ENCODE measurements at regions not wholly inside any gene's neighbourhood (a gene's known extent, or its start where the extent isn't known, plus 50 kb on each side); places are given as distances from the start of the nearest gene placed in this dataset.

DNA sequence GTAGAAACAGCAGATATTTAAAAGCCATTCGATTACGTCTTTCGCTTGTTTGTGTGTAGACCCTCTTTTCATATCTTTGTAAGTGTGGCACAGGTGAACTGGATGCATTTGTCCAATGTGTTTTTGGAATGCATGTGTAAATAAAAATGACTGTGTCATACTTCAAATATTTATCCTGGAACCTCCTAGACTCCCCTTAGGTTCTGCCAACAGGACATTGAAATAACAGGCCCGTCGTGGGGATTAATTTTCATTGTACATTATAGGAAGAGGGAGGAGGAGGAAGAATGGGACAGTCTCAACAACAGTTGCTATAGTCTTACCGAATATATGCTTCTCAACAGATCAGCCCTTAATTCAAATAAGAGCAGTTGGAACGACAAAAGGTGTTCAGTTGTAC, 95.8 kb downstream of the PRKAB2 start:
- Histone ChIP-seq H3K27ac (no peak overlapping the region), H3K4me3 (no peak overlapping the region), H3K9ac (no peak overlapping the region), H3K36me3 (no peaks in the 10 kb centered on the region), H3K27me3 (peaks cover 43% of the 10 kb centered on the region), H2AFZ (replicated peaks) (no peak overlapping the region), H3K79me2 (ENCODE audit: low read depth) (no peaks in the 10 kb centered on the region), H3K4me1 (no peaks in the 10 kb centered on the region), H3F3A (ENCODE audit: low read depth) (peaks cover 3% of the 10 kb centered on the region), H3K9me3 (ENCODE audit: low read depth) (no peaks in the 10 kb centered on the region), H4K20me1 (ENCODE audit: low read depth) (no peaks in the 10 kb centered on the region), H3K4me2 (no peak overlapping the region)
- no peak overlapping the region for H3K27ac Mint-ChIP-seq
- no peak overlapping the region for H3K4me3 Mint-ChIP-seq
- DNase-seq (ENCODE audit: low spot score), result no peak
- no peaks in the 10 kb centered on the region for H3K36me3 Mint-ChIP-seq
- peaks cover 40% of the 10 kb centered on the region for H3K9me3 Mint-ChIP-seq
- H3K4me1 Mint-ChIP-seq, result peaks cover 7% of the 10 kb centered on the region
- H3K27me3 Mint-ChIP-seq (ENCODE audit: insufficient read depth, low read depth), result peaks cover 91% of the 10 kb centered on the region
- TF ChIP-seq, protein P1, sequence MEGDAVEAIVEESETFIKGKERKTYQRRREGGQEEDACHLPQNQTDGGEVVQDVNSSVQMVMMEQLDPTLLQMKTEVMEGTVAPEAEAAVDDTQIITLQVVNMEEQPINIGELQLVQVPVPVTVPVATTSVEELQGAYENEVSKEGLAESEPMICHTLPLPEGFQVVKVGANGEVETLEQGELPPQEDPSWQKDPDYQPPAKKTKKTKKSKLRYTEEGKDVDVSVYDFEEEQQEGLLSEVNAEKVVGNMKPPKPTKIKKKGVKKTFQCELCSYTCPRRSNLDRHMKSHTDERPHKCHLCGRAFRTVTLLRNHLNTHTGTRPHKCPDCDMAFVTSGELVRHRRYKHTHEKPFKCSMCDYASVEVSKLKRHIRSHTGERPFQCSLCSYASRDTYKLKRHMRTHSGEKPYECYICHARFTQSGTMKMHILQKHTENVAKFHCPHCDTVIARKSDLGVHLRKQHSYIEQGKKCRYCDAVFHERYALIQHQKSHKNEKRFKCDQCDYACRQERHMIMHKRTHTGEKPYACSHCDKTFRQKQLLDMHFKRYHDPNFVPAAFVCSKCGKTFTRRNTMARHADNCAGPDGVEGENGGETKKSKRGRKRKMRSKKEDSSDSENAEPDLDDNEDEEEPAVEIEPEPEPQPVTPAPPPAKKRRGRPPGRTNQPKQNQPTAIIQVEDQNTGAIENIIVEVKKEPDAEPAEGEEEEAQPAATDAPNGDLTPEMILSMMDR (IDR thresholded peaks at IDR 0.05), result no peak
- TF ChIP-seq EZH2 (IDR thresholded peaks at IDR 0.05) (no peak), EZH2phosphoT487 (IDR thresholded peaks at IDR 0.05) (no peak)

DNA sequence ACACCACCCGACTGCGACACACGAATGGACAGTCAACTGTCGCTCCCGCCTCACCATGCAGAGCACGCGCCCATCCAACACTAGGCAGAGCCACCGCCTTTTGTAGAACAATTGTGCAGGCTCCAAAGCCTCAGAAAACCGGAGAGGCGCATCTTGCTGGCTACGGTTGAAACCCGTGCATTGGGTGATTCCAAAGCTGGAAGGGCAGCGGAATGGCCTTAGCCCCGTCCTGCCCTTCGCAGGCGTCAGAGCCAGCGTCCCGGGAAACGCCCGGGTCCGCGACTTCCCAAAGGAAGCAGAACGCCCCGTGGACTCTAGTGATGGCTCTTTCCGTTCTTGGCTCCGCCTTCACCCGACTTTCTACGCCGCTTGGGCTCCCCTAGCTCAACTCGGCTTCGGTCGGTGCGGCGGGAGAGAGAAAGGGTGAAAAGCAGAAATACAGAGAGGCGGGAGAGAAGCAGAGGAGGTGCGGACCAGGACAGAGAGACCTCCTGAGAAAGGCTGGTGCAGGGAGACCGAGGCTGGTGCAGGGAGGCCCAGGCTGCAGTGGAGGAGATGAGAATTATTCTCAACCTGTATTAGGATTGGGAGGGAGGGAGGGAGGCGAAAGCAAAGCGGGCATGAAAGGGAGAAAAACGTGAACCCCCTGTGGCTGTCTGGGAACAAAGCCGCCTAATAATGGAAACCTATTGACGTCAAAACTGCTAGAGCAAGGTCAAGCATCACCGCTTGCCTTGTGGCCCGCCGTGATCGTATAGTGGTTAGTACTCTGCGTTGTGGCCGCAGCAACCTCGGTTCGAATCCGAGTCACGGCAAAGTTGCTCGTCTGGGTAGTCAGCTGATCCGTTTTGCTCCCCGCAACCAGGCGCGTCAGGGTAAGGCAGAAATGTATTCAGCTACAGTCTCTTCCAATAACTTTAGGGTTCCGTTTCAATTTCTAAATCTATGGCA, 99.5 kb downstream of the PRKAB2 start:
- peak overlapping the region; percentile 84 for H3K4me3 Mint-ChIP-seq
- peaks cover 66% of the 10 kb centered on the region for H3K27me3 Mint-ChIP-seq (ENCODE audit: insufficient read depth, low read depth)
- peak; percentile 63 for DNase-seq (ENCODE audit: low spot score)
- H3F3A ChIP-seq (ENCODE audit: low read depth), result peaks cover 3% of the 10 kb centered on the region
- H3K4me3 ChIP-seq, result peak overlapping the region; percentile 41
- TF ChIP-seq, protein P1 (IDR thresholded peaks at IDR 0.05), result no peak
- peak; percentile 25 for TF ChIP-seq EZH2phosphoT487 (IDR thresholded peaks at IDR 0.05)
- TF ChIP-seq EZH2 (IDR thresholded peaks at IDR 0.05), result peak; percentile 65
- H4K20me1 ChIP-seq (ENCODE audit: low read depth), result no peaks in the 10 kb centered on the region
- no peaks in the 10 kb centered on the region for H3K4me1 ChIP-seq
- peaks cover 1% of the 10 kb centered on the region for H3K36me3 Mint-ChIP-seq
- no peaks in the 10 kb centered on the region for H3K4me1 Mint-ChIP-seq
- no peaks in the 10 kb centered on the region for H3K9me3 ChIP-seq (ENCODE audit: low read depth)
- peaks cover 44% of the 10 kb centered on the region for H3K27me3 ChIP-seq
- H2AFZ ChIP-seq (replicated peaks), result peak overlapping the region; percentile 85
- peaks cover 31% of the 10 kb centered on the region for H3K9me3 Mint-ChIP-seq
- no peak overlapping the region for H3K9ac ChIP-seq
- no peak overlapping the region for H3K27ac Mint-ChIP-seq
- no peaks in the 10 kb centered on the region for H3K79me2 ChIP-seq (ENCODE audit: low read depth)
- no peaks in the 10 kb centered on the region for H3K36me3 ChIP-seq
- H3K4me2 ChIP-seq, result peak overlapping the region; percentile 60
- no peak overlapping the region for H3K27ac ChIP-seq

DNA sequence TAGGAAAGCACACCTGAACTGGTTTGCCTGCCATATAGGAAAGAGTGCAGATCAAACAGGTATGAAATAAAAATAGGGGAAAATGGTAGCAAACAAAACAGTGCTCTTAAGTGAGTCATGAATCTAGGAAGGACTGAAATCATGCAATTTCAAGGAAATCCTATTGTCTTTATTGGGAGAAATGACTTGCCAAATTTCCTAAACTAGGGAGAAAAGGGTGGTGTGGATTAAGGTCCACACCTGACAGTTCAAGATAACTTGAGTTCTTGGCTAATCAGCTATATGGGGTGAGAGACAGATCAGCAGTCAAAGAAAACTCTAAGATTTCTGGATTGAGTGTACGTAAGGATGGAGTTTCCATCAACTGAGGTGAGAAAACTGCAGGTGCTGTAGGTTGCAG, 101.1 kb downstream of the PRKAB2 start:
- Mint-ChIP-seq H3K36me3 (peaks cover 1% of the 10 kb centered on the region), H3K9me3 (peaks cover 20% of the 10 kb centered on the region), H3K27ac (no peak overlapping the region), H3K27me3 (ENCODE audit: insufficient read depth, low read depth) (peaks cover 53% of the 10 kb centered on the region), H3K4me3 (no peak overlapping the region), H3K4me1 (no peaks in the 10 kb centered on the region)
- Histone ChIP-seq H3K4me3 (no peak overlapping the region), H3K27me3 (peaks cover 44% of the 10 kb centered on the region), H2AFZ (replicated peaks) (no peak overlapping the region), H4K20me1 (ENCODE audit: low read depth) (no peaks in the 10 kb centered on the region), H3K9me3 (ENCODE audit: low read depth) (no peaks in the 10 kb centered on the region), H3K4me2 (no peak overlapping the region), H3K9ac (no peak overlapping the region), H3K79me2 (ENCODE audit: low read depth) (no peaks in the 10 kb centered on the region), H3K27ac (no peak overlapping the region), H3F3A (ENCODE audit: low read depth) (peaks cover 3% of the 10 kb centered on the region), H3K4me1 (no peaks in the 10 kb centered on the region), H3K36me3 (no peaks in the 10 kb centered on the region)
- no peak for DNase-seq (ENCODE audit: low spot score)
- TF ChIP-seq EZH2 (IDR thresholded peaks at IDR 0.05) (no peak), EZH2phosphoT487 (IDR thresholded peaks at IDR 0.05) (no peak)
- TF ChIP-seq, protein P1 (IDR thresholded peaks at IDR 0.05), result no peak
